ENCODE measurements at regions not wholly inside any gene's neighbourhood (a gene's known extent, or its start where the extent isn't known, plus 50 kb on each side); places are given as distances from the start of the nearest gene placed in this dataset.

- H3K4me1 Mint-ChIP-seq = peaks cover 3% of the 10 kb centered on the region
- DNase-seq = peak; percentile 52
- peak overlapping the region; percentile 4 for H3K27ac Mint-ChIP-seq
- H3K9me3 Mint-ChIP-seq = peaks cover 19% of the 10 kb centered on the region
- peaks cover 12% of the 10 kb centered on the region for H3K27me3 Mint-ChIP-seq
- no peak overlapping the region for H3K4me3 Mint-ChIP-seq
- intact Hi-C loops (cut with micrococcal nuclease) = loop anchor here (1.0 kb wide), 1 partner anchor 14 kb away; no protein-coding TSS in a partner anchor
- no peaks in the 10 kb centered on the region for H3K36me3 Mint-ChIP-seq (ENCODE audit: low read depth)
These were observed 177.7 kb upstream of the TWIST2 start for GRCh38 chr2:238670111-238670585.

GRCh38 chr2:238682536-238682935, 165.3 kb upstream of the TWIST2 start:
- Mint-ChIP-seq H3K27ac (no peak overlapping the region), H3K4me1 (peaks cover 15% of the 10 kb centered on the region), H3K27me3 (peaks cover 22% of the 10 kb centered on the region), H3K36me3 (ENCODE audit: low read depth) (no peaks in the 10 kb centered on the region), H3K9me3 (peaks cover 19% of the 10 kb centered on the region), H3K4me3 (no peak overlapping the region)
- DNase-seq = peak; percentile 31
- intact Hi-C loops (cut with micrococcal nuclease) = no loop called here

GRCh38 chr2:238684362-238685326, 163.2 kb upstream of the TWIST2 start:
- peaks cover 15% of the 10 kb centered on the region for H3K9me3 Mint-ChIP-seq
- peak; percentile 58 for DNase-seq
- H3K36me3 Mint-ChIP-seq (ENCODE audit: low read depth) = no peaks in the 10 kb centered on the region
- no peak overlapping the region for H3K4me3 Mint-ChIP-seq
- H3K27me3 Mint-ChIP-seq = peaks cover 11% of the 10 kb centered on the region
- intact Hi-C loops (cut with micrococcal nuclease) = loop anchor here (1.0 kb wide), 1 partner anchor 14 kb away; no protein-coding TSS in a partner anchor
- H3K4me1 Mint-ChIP-seq = peaks cover 15% of the 10 kb centered on the region
- peak overlapping the region; percentile 57 for H3K27ac Mint-ChIP-seq

- Mint-ChIP-seq H3K9me3 (peaks cover 15% of the 10 kb centered on the region), H3K27ac (no peak overlapping the region), H3K27me3 (peaks cover 8% of the 10 kb centered on the region), H3K4me1 (peaks cover 15% of the 10 kb centered on the region), H3K36me3 (ENCODE audit: low read depth) (no peaks in the 10 kb centered on the region), H3K4me3 (no peak overlapping the region)
- intact Hi-C loops (cut with micrococcal nuclease) = no loop called here
- DNase-seq = peak; percentile 34
These were observed 162.6 kb upstream of the TWIST2 start for GRCh38 chr2:238685327-238685709.

- H3K36me3 Mint-ChIP-seq (ENCODE audit: low read depth) = no peaks in the 10 kb centered on the region
- DNase-seq = peak; percentile 40
- intact Hi-C loops (cut with micrococcal nuclease) = no loop called here
- H3K4me1 Mint-ChIP-seq = peaks cover 15% of the 10 kb centered on the region
- H3K27me3 Mint-ChIP-seq = peaks cover 8% of the 10 kb centered on the region
- H3K27ac Mint-ChIP-seq = no peak overlapping the region
- H3K4me3 Mint-ChIP-seq = no peak overlapping the region
- H3K9me3 Mint-ChIP-seq = peaks cover 15% of the 10 kb centered on the region
These were observed 162.2 kb upstream of the TWIST2 start for GRCh38 chr2:238685713-238686112.

- Mint-ChIP-seq H3K27ac (no peak overlapping the region), H3K4me3 (no peak overlapping the region), H3K9me3 (peaks cover 15% of the 10 kb centered on the region), H3K36me3 (ENCODE audit: low read depth) (no peaks in the 10 kb centered on the region), H3K4me1 (peaks cover 15% of the 10 kb centered on the region), H3K27me3 (peaks cover 5% of the 10 kb centered on the region)
- DNase-seq = peak; percentile 22
- intact Hi-C loops (cut with micrococcal nuclease) = no loop called here
These were observed 161.7 kb upstream of the TWIST2 start for GRCh38 chr2:238686223-238686622.

- Mint-ChIP-seq H3K27ac (no peak overlapping the region), H3K4me1 (peaks cover 15% of the 10 kb centered on the region), H3K4me3 (no peak overlapping the region), H3K36me3 (ENCODE audit: low read depth) (no peaks in the 10 kb centered on the region), H3K9me3 (peaks cover 15% of the 10 kb centered on the region), H3K27me3 (peaks cover 3% of the 10 kb centered on the region)
- DNase-seq = peak; percentile 38
- intact Hi-C loops (cut with micrococcal nuclease) = no loop called here
These were observed 159.4 kb upstream of the TWIST2 start for GRCh38 chr2:238688193-238689153.

- H3K36me3 Mint-ChIP-seq (ENCODE audit: low read depth) = no peaks in the 10 kb centered on the region
- intact Hi-C loops (cut with micrococcal nuclease) = no loop called here
- no peak overlapping the region for H3K27ac Mint-ChIP-seq
- H3K9me3 Mint-ChIP-seq = peaks cover 14% of the 10 kb centered on the region
- peaks cover 13% of the 10 kb centered on the region for H3K4me1 Mint-ChIP-seq
- H3K4me3 Mint-ChIP-seq = no peak overlapping the region
- peaks cover 3% of the 10 kb centered on the region for H3K27me3 Mint-ChIP-seq
- DNase-seq = peak; percentile 37
These were observed 158.6 kb upstream of the TWIST2 start for GRCh38 chr2:238689331-238689730.

- no peaks in the 10 kb centered on the region for H3K36me3 Mint-ChIP-seq (ENCODE audit: low read depth)
- H3K27ac Mint-ChIP-seq = no peak overlapping the region
- DNase-seq = no peak
- H3K4me1 Mint-ChIP-seq = peaks cover 8% of the 10 kb centered on the region
- H3K4me3 Mint-ChIP-seq = no peak overlapping the region
- peaks cover 8% of the 10 kb centered on the region for H3K9me3 Mint-ChIP-seq
- H3K27me3 Mint-ChIP-seq = peaks cover 3% of the 10 kb centered on the region
- intact Hi-C loops (cut with micrococcal nuclease) = no loop called here
These were observed 158.0 kb upstream of the TWIST2 start for GRCh38 chr2:238689871-238690389.

GRCh38 chr2:238690511-238690910, 157.4 kb upstream of the TWIST2 start:
- peaks cover 3% of the 10 kb centered on the region for H3K27me3 Mint-ChIP-seq
- H3K36me3 Mint-ChIP-seq (ENCODE audit: low read depth) = no peaks in the 10 kb centered on the region
- DNase-seq = peak; percentile 40
- peaks cover 8% of the 10 kb centered on the region for H3K4me1 Mint-ChIP-seq
- H3K27ac Mint-ChIP-seq = no peak overlapping the region
- H3K4me3 Mint-ChIP-seq = no peak overlapping the region
- peaks cover 8% of the 10 kb centered on the region for H3K9me3 Mint-ChIP-seq
- intact Hi-C loops (cut with micrococcal nuclease) = no loop called here

GRCh38 chr2:238691596-238692491, 156.0 kb upstream of the TWIST2 start:
- H3K27me3 Mint-ChIP-seq = peaks cover 1% of the 10 kb centered on the region
- peak; percentile 37 for DNase-seq
- H3K4me3 Mint-ChIP-seq = no peak overlapping the region
- intact Hi-C loops (cut with micrococcal nuclease) = no loop called here
- H3K4me1 Mint-ChIP-seq = no peaks in the 10 kb centered on the region
- no peaks in the 10 kb centered on the region for H3K36me3 Mint-ChIP-seq (ENCODE audit: low read depth)
- H3K27ac Mint-ChIP-seq = no peak overlapping the region
- H3K9me3 Mint-ChIP-seq = no peaks in the 10 kb centered on the region

- H3K4me3 Mint-ChIP-seq = no peak overlapping the region
- intact Hi-C loops (cut with micrococcal nuclease) = no loop called here
- no peaks in the 10 kb centered on the region for H3K9me3 Mint-ChIP-seq
- peak; percentile 43 for DNase-seq
- H3K4me1 Mint-ChIP-seq = no peaks in the 10 kb centered on the region
- H3K36me3 Mint-ChIP-seq (ENCODE audit: low read depth) = no peaks in the 10 kb centered on the region
- H3K27ac Mint-ChIP-seq = no peak overlapping the region
- no peaks in the 10 kb centered on the region for H3K27me3 Mint-ChIP-seq
These were observed 155.3 kb upstream of the TWIST2 start for GRCh38 chr2:238692562-238692961.
